Kidney epithelial cell (primary cell): ENCODE measurements at regions not wholly inside any gene's neighbourhood (a gene's known extent, or its start where the extent isn't known, plus 50 kb on each side); places are given as distances from the start of the nearest gene placed in this dataset.

ENCODE experiments used
- DNase-seq: peaks from one replicate; pipeline ENCODE4 v3.0.0-alpha.2; 2010; ENCODE audit warnings: low read depth
- H3K27me3 ChIP-seq: 2 replicates; pipeline ENCODE4 v1.6.0; 2011; ENCODE audit warnings: low read length; ENCODE audit not compliant: control insufficient read depth, insufficient read depth
- H3K36me3 ChIP-seq: 2 replicates; pipeline ENCODE4 v1.5.1; 2011; ENCODE audit warnings: low read length; ENCODE audit not compliant: control insufficient read depth, insufficient read depth
- H3K4me3 ChIP-seq: 2 replicates; pipeline ENCODE4 v1.5.1; 2011; ENCODE audit warnings: low read depth, mild to moderate bottlenecking, control low read depth, low read length
- CTCF ChIP-seq: IDR thresholded peaks from 2 replicates; pipeline ENCODE4 v1.5.1; 2011; ENCODE audit warnings: mild to moderate bottlenecking, moderate library complexity, low read length, control low read depth, inconsistent platforms; ENCODE audit not compliant: insufficient read depth, poor library complexity, severe bottlenecking

DNA sequence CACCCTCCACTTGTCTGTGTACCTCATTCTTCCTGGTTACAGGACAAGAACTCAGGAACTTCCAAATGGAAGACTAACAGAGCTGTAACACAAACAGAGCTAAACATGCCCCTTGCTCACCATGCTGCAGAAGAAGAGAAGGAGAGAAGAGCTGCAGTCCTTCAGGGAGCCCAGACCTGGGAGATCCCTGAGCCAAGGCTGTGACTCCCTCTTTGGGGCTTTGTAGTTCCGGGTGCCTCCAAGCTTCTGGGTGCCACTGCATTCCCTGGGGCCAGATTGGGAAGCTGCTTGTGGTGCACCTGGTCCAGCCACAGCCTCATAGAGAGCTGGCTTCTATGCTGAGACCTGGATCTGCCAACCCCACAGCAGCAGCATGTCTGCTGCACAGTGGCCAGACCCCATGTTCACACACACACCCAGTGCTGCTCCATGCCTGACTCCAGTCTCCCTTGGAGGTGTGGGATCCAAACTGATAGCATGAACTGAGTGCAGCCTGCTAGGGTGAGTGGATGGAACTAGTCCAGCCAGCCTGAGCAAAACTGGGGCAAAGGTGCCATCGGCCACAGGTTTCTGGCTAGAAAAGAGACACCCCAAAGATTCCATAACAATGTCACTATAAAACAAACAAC is 263.0 kb upstream of the NRIP1 start:
- no peak for TF ChIP-seq CTCF
- H3K36me3 ChIP-seq = no peaks in the 10 kb centered on the region
- H3K4me3 ChIP-seq = no peak overlapping the region
- no peak for DNase-seq
- no peaks in the 10 kb centered on the region for H3K27me3 ChIP-seq

- no peak for DNase-seq
- H3K4me3 ChIP-seq = no peak overlapping the region
- no peak for TF ChIP-seq CTCF
- no peaks in the 10 kb centered on the region for H3K36me3 ChIP-seq
- H3K27me3 ChIP-seq = no peaks in the 10 kb centered on the region
Observed at GRCh38 chr21:15329191-15329590, 264.4 kb upstream of the NRIP1 start.

GRCh38 chr21:15330872-15331271 is 266.1 kb upstream of the NRIP1 start:
- Histone ChIP-seq H3K36me3 (no peaks in the 10 kb centered on the region), H3K27me3 (no peaks in the 10 kb centered on the region), H3K4me3 (no peak overlapping the region)
- no peak for TF ChIP-seq CTCF
- no peak for DNase-seq

- DNase-seq = no peak
- no peak overlapping the region for H3K4me3 ChIP-seq
- no peak for TF ChIP-seq CTCF
Observed at GRCh38 chr21:15332572-15332971, 267.8 kb upstream of the NRIP1 start.

GRCh38 chr21:15333136-15333710 is 268.4 kb upstream of the NRIP1 start:
- no peak overlapping the region for H3K4me3 ChIP-seq
- TF ChIP-seq CTCF = no peak
- no peaks in the 10 kb centered on the region for H3K36me3 ChIP-seq
- no peaks in the 10 kb centered on the region for H3K27me3 ChIP-seq
- no peak for DNase-seq

More at GRCh38 chr21:15332572-15332971, 267.8 kb upstream of the NRIP1 start:
- no peaks in the 10 kb centered on the region for H3K36me3 ChIP-seq
- no peaks in the 10 kb centered on the region for H3K27me3 ChIP-seq

DNA sequence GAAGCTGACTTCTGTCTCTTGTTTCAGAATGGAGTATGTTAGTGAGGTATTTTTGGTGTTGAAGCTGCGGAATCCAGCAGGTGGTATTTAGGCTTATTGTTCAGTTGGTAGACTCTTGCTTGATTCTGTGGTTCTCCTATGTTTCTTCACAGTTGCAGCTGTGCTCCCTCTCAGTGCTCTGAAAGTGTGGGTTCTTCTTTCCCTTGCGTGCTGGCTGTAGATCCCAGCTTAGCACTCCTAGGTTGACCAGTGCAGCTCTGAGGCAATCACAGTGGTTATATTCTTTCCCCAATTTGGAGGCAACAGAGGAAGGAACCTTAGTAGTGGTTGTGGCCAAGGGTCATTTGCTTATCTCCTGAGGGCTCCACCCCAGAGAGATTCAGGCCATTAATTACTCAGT is 269.2 kb upstream of the NRIP1 start:
- Histone ChIP-seq H3K36me3 (no peaks in the 10 kb centered on the region), H3K4me3 (no peak overlapping the region), H3K27me3 (no peaks in the 10 kb centered on the region)
- no peak for TF ChIP-seq CTCF
- DNase-seq = no peak
